Memory B cell (primary cell): ENCODE measurements at regions not wholly inside any gene's neighbourhood (a gene's known extent, or its start where the extent isn't known, plus 50 kb on each side); places are given as distances from the start of the nearest gene placed in this dataset.

Experiments used
- ATAC-seq: fragments of 150-1000 bp; cut with Tn5 transposase; 2 replicates; pipeline ENCODE4 v1.10.0; 2021; ENCODE audit warnings: low read depth, mild to moderate bottlenecking, moderate library complexity
- DNase-seq, 2 donors: peaks; one replicate each; pipeline ENCODE4 v3.0.0; 2022; ENCODE audit warnings: low spot score in 2 of 2
- H3K27ac Mint-ChIP-seq: one replicate; pipeline ENCODE4 v1.8.0; 2022; ENCODE audit warnings: mild to moderate bottlenecking, moderate library complexity, mixed read lengths
- H3K27me3 Mint-ChIP-seq: one replicate; pipeline ENCODE4 v1.8.0; 2022; ENCODE audit warnings: mixed read lengths
- H3K36me3 Mint-ChIP-seq: one replicate; pipeline ENCODE4 v1.8.0; 2022; ENCODE audit warnings: mild to moderate bottlenecking, mixed read lengths
- H3K4me1 Mint-ChIP-seq: one replicate; pipeline ENCODE4 v1.8.0; 2022; ENCODE audit warnings: mixed read lengths
- H3K4me3 Mint-ChIP-seq: one replicate; pipeline ENCODE4 v1.8.0; 2022; ENCODE audit warnings: mild to moderate bottlenecking, moderate library complexity, mixed read lengths
- H3K9me3 Mint-ChIP-seq: one replicate; pipeline ENCODE4 v1.8.0; 2022; ENCODE audit warnings: mixed read lengths

- ATAC-seq = no peak
- no peak for DNase-seq
- no peak overlapping the region for H3K4me3 Mint-ChIP-seq
Measured at GRCh38 chr13:19264711-19265110, 83.1 kb upstream of the TUBA3C start.

GRCh38 chr13:19252381-19252780, 70.8 kb upstream of the TUBA3C start:
- Mint-ChIP-seq H3K9me3 (peaks cover 21% of the 10 kb centered on the region), H3K27ac (no peak overlapping the region), H3K4me3 (no peak overlapping the region), H3K4me1 (no peaks in the 10 kb centered on the region), H3K27me3 (no peaks in the 10 kb centered on the region), H3K36me3 (no peaks in the 10 kb centered on the region)
- DNase-seq = no peak
- ATAC-seq = no peak

More at GRCh38 chr13:19264711-19265110, 83.1 kb upstream of the TUBA3C start:
- H3K4me1 Mint-ChIP-seq = no peaks in the 10 kb centered on the region
- no peaks in the 10 kb centered on the region for H3K9me3 Mint-ChIP-seq
- no peak overlapping the region for H3K27ac Mint-ChIP-seq
- no peaks in the 10 kb centered on the region for H3K27me3 Mint-ChIP-seq
- no peaks in the 10 kb centered on the region for H3K36me3 Mint-ChIP-seq

GRCh38 chr13:19239114-19239860, 57.7 kb upstream of the TUBA3C start:
- Mint-ChIP-seq H3K36me3 (no peaks in the 10 kb centered on the region), H3K4me3 (no peak overlapping the region), H3K27me3 (peaks cover 3% of the 10 kb centered on the region), H3K4me1 (no peaks in the 10 kb centered on the region), H3K27ac (no peak overlapping the region), H3K9me3 (no peaks in the 10 kb centered on the region)
- ATAC-seq (no peak), DNase-seq (no peak)
